ENCODE measurements at regions not wholly inside any gene's neighbourhood (a gene's known extent, or its start where the extent isn't known, plus 50 kb on each side); places are given as distances from the start of the nearest gene placed in this dataset.
"Not testable (repeated sequence)": the region's sequence is repeated elsewhere in the genome, so short reads cannot be mapped to it uniquely, and the experiment has no call there.

- TF ChIP-seq ZNF331 (CRISPR knock-in tag; IDR thresholded peaks at IDR 0.05); RAD51 (IDR thresholded peaks at IDR 0.05; ENCODE audit: borderline replicate concordance); CTCF (CRISPR knock-in tag; IDR thresholded peaks at IDR 0.05); JARID2 (CRISPR knock-in tag; IDR thresholded peaks at IDR 0.05; ENCODE audit: insufficient replicate concordance); CHD2 (IDR thresholded peaks at IDR 0.05; ENCODE audit: low read depth, low read length); ZNF639 (CRISPR knock-in tag; conservative IDR thresholded peaks at IDR 0.05); WIZ (CRISPR knock-in tag; IDR thresholded peaks at IDR 0.05); CEBPB (IDR thresholded peaks at IDR 0.05; ENCODE audit: borderline replicate concordance, low read depth, low read length): not testable (repeated sequence)
These were observed 65.6 kb downstream of the NPIPB11 start for GRCh38 chr16:29340779-29341438.

Data from HepG2 (cell line).